ENCODE measurements at regions not wholly inside any gene's neighbourhood (a gene's known extent, or its start where the extent isn't known, plus 50 kb on each side); places are given as distances from the start of the nearest gene placed in this dataset.

DNA sequence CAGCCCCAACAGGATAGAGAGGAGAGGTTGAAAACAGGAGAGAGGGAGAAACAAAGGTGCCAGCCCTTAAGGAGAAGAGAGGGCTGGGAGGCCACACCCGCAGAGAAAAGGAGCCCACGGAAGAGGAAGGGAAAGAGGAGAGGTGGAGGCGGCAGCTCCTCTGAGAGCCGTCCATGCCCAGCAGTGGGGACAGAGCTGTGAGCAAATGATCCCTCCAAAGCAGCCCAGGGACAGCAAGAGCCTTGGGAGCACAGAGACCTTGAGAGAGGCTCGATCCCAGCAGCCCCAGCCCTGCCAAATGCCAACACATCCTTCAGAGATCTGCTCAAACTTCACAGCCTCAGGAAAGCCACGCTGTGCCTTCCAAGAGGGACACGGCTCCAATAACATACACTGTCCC, 66.7 kb upstream of the CORO2B start:
- Mint-ChIP-seq H3K27me3 (ENCODE audit: low read depth, poor library complexity) (peaks cover 15% of the 10 kb centered on the region), H3K36me3 (ENCODE audit: low read depth) (no peaks in the 10 kb centered on the region), H3K9me3 (peaks cover 15% of the 10 kb centered on the region), H3K4me1 (peaks cover 19% of the 10 kb centered on the region), H3K27ac (no peak overlapping the region), H3K4me3 (no peak overlapping the region)
- TF ChIP-seq, protein P1, sequence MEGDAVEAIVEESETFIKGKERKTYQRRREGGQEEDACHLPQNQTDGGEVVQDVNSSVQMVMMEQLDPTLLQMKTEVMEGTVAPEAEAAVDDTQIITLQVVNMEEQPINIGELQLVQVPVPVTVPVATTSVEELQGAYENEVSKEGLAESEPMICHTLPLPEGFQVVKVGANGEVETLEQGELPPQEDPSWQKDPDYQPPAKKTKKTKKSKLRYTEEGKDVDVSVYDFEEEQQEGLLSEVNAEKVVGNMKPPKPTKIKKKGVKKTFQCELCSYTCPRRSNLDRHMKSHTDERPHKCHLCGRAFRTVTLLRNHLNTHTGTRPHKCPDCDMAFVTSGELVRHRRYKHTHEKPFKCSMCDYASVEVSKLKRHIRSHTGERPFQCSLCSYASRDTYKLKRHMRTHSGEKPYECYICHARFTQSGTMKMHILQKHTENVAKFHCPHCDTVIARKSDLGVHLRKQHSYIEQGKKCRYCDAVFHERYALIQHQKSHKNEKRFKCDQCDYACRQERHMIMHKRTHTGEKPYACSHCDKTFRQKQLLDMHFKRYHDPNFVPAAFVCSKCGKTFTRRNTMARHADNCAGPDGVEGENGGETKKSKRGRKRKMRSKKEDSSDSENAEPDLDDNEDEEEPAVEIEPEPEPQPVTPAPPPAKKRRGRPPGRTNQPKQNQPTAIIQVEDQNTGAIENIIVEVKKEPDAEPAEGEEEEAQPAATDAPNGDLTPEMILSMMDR (IDR thresholded peaks at IDR 0.05): no peak
- no peak for DNase-seq

DNA sequence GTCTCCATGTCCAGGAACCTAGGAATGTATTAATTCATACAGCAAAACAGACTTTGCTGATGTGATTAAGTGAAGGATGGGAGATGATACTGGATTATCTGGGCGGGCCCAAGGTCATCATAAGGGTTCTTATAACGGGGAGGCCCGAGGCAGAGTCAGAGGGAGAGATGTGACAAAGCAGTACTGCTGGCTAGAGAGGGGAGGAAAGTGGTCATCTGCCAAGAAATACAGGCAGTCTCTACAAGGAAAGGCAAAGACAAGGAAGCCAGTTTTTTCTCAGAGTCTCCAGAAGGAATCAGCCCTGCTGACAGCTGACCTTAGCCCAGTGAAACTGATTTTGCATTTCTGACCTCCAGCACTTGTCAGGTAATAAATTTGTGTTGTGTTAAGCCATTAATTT, 66.2 kb upstream of the CORO2B start:
- TF ChIP-seq, protein P1 (IDR thresholded peaks at IDR 0.05): no peak
- peaks cover 15% of the 10 kb centered on the region for H3K9me3 Mint-ChIP-seq
- peaks cover 15% of the 10 kb centered on the region for H3K27me3 Mint-ChIP-seq (ENCODE audit: low read depth, poor library complexity)
- H3K36me3 Mint-ChIP-seq (ENCODE audit: low read depth): no peaks in the 10 kb centered on the region
- H3K4me3 Mint-ChIP-seq: no peak overlapping the region
- no peak for DNase-seq
- peaks cover 24% of the 10 kb centered on the region for H3K4me1 Mint-ChIP-seq
- no peak overlapping the region for H3K27ac Mint-ChIP-seq

DNA sequence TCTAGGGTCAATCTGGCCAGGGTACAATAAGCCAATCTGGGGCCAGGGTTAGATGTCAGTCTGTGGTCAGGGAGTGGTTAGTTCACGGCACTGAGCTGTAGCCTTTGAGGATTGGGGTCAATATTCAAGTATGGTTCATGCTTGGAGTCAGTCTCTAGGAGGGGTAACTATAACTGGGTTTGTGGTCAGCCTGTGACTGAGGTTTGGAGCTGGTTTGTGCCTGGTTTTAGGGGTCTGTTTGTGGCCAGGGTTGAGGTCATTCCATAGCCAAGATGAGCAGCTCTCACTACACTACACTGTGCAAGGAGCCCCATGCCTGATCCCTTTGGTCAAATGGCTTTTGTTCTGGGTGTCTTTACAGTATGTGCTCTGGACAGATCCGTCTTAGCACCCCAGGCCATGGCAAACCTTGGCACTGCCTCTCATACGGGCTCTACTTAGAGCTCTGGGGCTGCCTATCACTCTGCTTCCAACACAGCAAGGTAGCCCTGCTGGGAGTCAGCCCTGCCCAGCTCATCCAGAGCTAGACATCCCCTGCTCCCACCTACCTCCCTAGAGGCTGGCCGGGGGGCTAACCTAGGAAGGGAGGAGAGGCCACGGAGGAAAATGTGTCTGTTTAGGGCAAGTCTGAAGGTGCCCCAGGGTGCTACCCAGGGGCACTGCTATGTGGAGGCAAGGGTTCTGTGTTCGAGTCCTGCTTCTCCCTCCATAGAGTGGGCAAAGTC, 63.3 kb upstream of the CORO2B start:
- DNase-seq: no peak
- H3K27me3 Mint-ChIP-seq (ENCODE audit: low read depth, poor library complexity): peaks cover 14% of the 10 kb centered on the region
- peaks cover 24% of the 10 kb centered on the region for H3K4me1 Mint-ChIP-seq
- TF ChIP-seq, protein P1 (IDR thresholded peaks at IDR 0.05): no peak
- no peaks in the 10 kb centered on the region for H3K36me3 Mint-ChIP-seq (ENCODE audit: low read depth)
- H3K9me3 Mint-ChIP-seq: peaks cover 15% of the 10 kb centered on the region
- no peak overlapping the region for H3K4me3 Mint-ChIP-seq
- H3K27ac Mint-ChIP-seq: no peak overlapping the region

DNA sequence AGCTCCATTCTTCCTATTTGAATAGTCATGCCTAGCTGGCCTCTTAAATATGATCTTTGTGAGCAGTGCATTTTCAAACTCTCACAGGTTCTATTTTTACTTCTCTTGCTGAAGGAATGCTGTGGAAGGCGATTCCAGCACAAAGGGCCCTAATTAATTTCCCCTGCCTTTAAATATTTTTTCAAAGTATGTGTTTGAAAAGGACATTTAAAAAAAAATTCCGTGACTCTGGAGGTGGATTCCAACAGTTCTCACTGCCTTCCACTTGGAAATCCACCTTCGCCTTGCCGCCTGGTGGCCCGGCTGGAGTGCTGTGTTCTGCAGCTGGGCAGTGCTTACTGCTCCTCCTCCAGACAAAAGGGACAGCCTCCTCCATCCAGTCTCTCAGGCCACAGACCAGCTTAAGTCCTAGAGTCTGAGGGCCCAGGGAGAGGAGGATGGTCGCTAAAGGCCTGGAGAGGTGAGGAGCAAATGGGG, 61.5 kb upstream of the CORO2B start:
- no peak overlapping the region for H3K4me3 Mint-ChIP-seq
- H3K27me3 Mint-ChIP-seq (ENCODE audit: low read depth, poor library complexity): peaks cover 10% of the 10 kb centered on the region
- peaks cover 15% of the 10 kb centered on the region for H3K9me3 Mint-ChIP-seq
- peak; percentile 30 for DNase-seq
- H3K36me3 Mint-ChIP-seq (ENCODE audit: low read depth): no peaks in the 10 kb centered on the region
- peaks cover 9% of the 10 kb centered on the region for H3K4me1 Mint-ChIP-seq
- H3K27ac Mint-ChIP-seq: no peak overlapping the region
- TF ChIP-seq, protein P1 (IDR thresholded peaks at IDR 0.05): no peak

DNA sequence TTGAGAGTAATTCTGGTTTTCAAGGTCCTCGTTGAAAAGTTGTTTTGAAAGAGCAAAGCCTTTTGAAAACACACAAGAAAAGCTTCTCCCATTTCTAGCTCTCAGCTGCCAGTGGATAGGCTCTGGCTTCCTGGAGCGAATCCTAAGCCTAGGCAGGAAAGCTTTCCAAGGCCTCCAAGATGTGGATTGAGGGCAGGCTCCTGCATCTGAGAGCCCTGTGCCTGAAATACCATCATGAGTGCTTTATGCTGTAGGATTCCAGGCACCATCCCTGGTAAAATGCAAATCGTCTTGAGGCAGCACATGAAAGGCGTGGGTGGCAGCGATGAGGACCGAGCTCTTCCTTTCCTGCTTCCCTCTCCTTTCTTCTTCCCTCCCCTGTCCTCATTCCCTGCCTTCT, 60.7 kb upstream of the CORO2B start:
- H3K27ac Mint-ChIP-seq: no peak overlapping the region

More for the DNA sequence above, 60.7 kb upstream of the CORO2B start:
- peaks cover 9% of the 10 kb centered on the region for H3K4me1 Mint-ChIP-seq
- no peak overlapping the region for H3K4me3 Mint-ChIP-seq
- H3K9me3 Mint-ChIP-seq: peaks cover 9% of the 10 kb centered on the region
- no peak for DNase-seq
- no peaks in the 10 kb centered on the region for H3K36me3 Mint-ChIP-seq (ENCODE audit: low read depth)
- TF ChIP-seq, protein P1 (IDR thresholded peaks at IDR 0.05): no peak
- H3K27me3 Mint-ChIP-seq (ENCODE audit: low read depth, poor library complexity): peaks cover 7% of the 10 kb centered on the region
